Adipocyte (in vitro differentiated cells): ENCODE measurements at regions not wholly inside any gene's neighbourhood (a gene's known extent, or its start where the extent isn't known, plus 50 kb on each side); places are given as distances from the start of the nearest gene placed in this dataset.
A peak's percentile ranks its signal among the peaks of the same experiment; 100 is the strongest.
"Not testable (repeated sequence)": the region's sequence is repeated elsewhere in the genome, so short reads cannot be mapped to it uniquely, and the experiment has no call there.

Source experiments
- DNase-seq: peaks from one replicate; pipeline ENCODE4 v3.0.0-alpha.2; 2015; ENCODE audit warnings: low read depth
- H3K27me3 ChIP-seq: replicated peaks from 2 replicates; pipeline ENCODE4 v1.7.0; 2013; ENCODE audit warnings: mild to moderate bottlenecking, low read length, moderate library complexity; ENCODE audit not compliant: control insufficient read depth, insufficient read depth
- H3K36me3 ChIP-seq: 2 replicates; pipeline ENCODE4 v1.7.0; 2013; ENCODE audit warnings: low read length, mild to moderate bottlenecking, moderate library complexity; ENCODE audit not compliant: control insufficient read depth, insufficient read depth, severe bottlenecking
- H3K4me1 ChIP-seq: 2 replicates; pipeline ENCODE4 v1.7.0; 2013; ENCODE audit warnings: mild to moderate bottlenecking, low read length, moderate library complexity; ENCODE audit not compliant: control insufficient read depth, insufficient read depth
- H3K4me3 ChIP-seq: 2 replicates; pipeline ENCODE4 v1.7.0; 2013; ENCODE audit warnings: mild to moderate bottlenecking, low read length, moderate library complexity
- H3K9ac ChIP-seq: 2 replicates; pipeline ENCODE4 v1.7.0; 2013; ENCODE audit warnings: mild to moderate bottlenecking, low read length, moderate library complexity
- H3K9me3 ChIP-seq: 2 replicates; pipeline ENCODE4 v1.7.0; 2013; ENCODE audit warnings: mild to moderate bottlenecking, low read length, moderate library complexity; ENCODE audit not compliant: control insufficient read depth

- Histone ChIP-seq H3K9me3 (no peaks in the 10 kb centered on the region), H3K36me3 (no peaks in the 10 kb centered on the region), H3K4me1 (peaks cover 6% of the 10 kb centered on the region), H3K4me3 (no peak overlapping the region), H3K27me3 (no peaks in the 10 kb centered on the region), H3K9ac (no peak overlapping the region)
- DNase-seq, result no peak
Observed at GRCh38 chr6:88454658-88455057, 288.5 kb upstream of the CNR1 start.

- no peaks in the 10 kb centered on the region for H3K36me3 ChIP-seq
- H3K4me1 ChIP-seq, result peaks cover 6% of the 10 kb centered on the region
- H3K9ac ChIP-seq, result no peak overlapping the region
- no peaks in the 10 kb centered on the region for H3K9me3 ChIP-seq
- H3K4me3 ChIP-seq, result no peak overlapping the region
- DNase-seq, result peak; percentile 3
- no peaks in the 10 kb centered on the region for H3K27me3 ChIP-seq
Observed at GRCh38 chr6:88449770-88450169, 283.6 kb upstream of the CNR1 start.

GRCh38 chr6:88445188-88445965 lies 279.2 kb upstream of the CNR1 start:
- no peak overlapping the region for H3K9ac ChIP-seq
- peaks cover 3% of the 10 kb centered on the region for H3K4me1 ChIP-seq
- H3K9me3 ChIP-seq, result no peaks in the 10 kb centered on the region
- DNase-seq, result no peak
- no peak overlapping the region for H3K4me3 ChIP-seq
- no peaks in the 10 kb centered on the region for H3K27me3 ChIP-seq
- no peaks in the 10 kb centered on the region for H3K36me3 ChIP-seq

GRCh38 chr6:88443554-88443953 lies 277.4 kb upstream of the CNR1 start:
- Histone ChIP-seq H3K27me3 (no peaks in the 10 kb centered on the region), H3K36me3 (no peaks in the 10 kb centered on the region), H3K4me3 (no peak overlapping the region), H3K9me3 (no peaks in the 10 kb centered on the region), H3K4me1 (no peaks in the 10 kb centered on the region), H3K9ac (no peak overlapping the region)
- DNase-seq, result no peak

- no peak for DNase-seq
- no peaks in the 10 kb centered on the region for H3K27me3 ChIP-seq
- no peaks in the 10 kb centered on the region for H3K36me3 ChIP-seq
- H3K4me3 ChIP-seq, result no peak overlapping the region
- H3K4me1 ChIP-seq, result no peaks in the 10 kb centered on the region
- H3K9me3 ChIP-seq, result no peaks in the 10 kb centered on the region
- no peak overlapping the region for H3K9ac ChIP-seq
Observed at GRCh38 chr6:88442737-88443136, 276.6 kb upstream of the CNR1 start.

GRCh38 chr6:88441346-88441745 lies 275.2 kb upstream of the CNR1 start:
- Histone ChIP-seq H3K9me3 (no peaks in the 10 kb centered on the region), H3K36me3 (no peaks in the 10 kb centered on the region), H3K4me3 (no peak overlapping the region), H3K9ac (no peak overlapping the region), H3K27me3 (no peaks in the 10 kb centered on the region), H3K4me1 (no peaks in the 10 kb centered on the region)
- no peak for DNase-seq

- Histone ChIP-seq H3K27me3 (no peaks in the 10 kb centered on the region), H3K9ac (no peak overlapping the region), H3K9me3 (no peaks in the 10 kb centered on the region), H3K4me1 (no peaks in the 10 kb centered on the region), H3K36me3 (no peaks in the 10 kb centered on the region), H3K4me3 (no peak overlapping the region)
- DNase-seq, result no peak
Observed at GRCh38 chr6:88428068-88428467, 261.9 kb upstream of the CNR1 start.

GRCh38 chr6:88426005-88426404 lies 259.9 kb upstream of the CNR1 start:
- H3K9ac ChIP-seq, result no peak overlapping the region
- no peaks in the 10 kb centered on the region for H3K9me3 ChIP-seq
- DNase-seq, result no peak
- no peaks in the 10 kb centered on the region for H3K36me3 ChIP-seq
- no peaks in the 10 kb centered on the region for H3K4me1 ChIP-seq
- no peak overlapping the region for H3K4me3 ChIP-seq
- no peaks in the 10 kb centered on the region for H3K27me3 ChIP-seq

GRCh38 chr6:88422831-88423230 lies 256.7 kb upstream of the CNR1 start:
- no peaks in the 10 kb centered on the region for H3K36me3 ChIP-seq
- no peak overlapping the region for H3K9ac ChIP-seq
- no peak for DNase-seq
- no peaks in the 10 kb centered on the region for H3K27me3 ChIP-seq
- no peaks in the 10 kb centered on the region for H3K9me3 ChIP-seq
- H3K4me1 ChIP-seq, result no peaks in the 10 kb centered on the region
- no peak overlapping the region for H3K4me3 ChIP-seq

- not testable (repeated sequence) for H3K27me3 ChIP-seq, DNase-seq, H3K9me3 ChIP-seq, H3K36me3 ChIP-seq, H3K4me3 ChIP-seq, H3K4me1 ChIP-seq, H3K9ac ChIP-seq
Observed at GRCh38 chr6:88420967-88421488, 254.9 kb upstream of the CNR1 start.

- H3K4me3 ChIP-seq, H3K9ac ChIP-seq, H3K9me3 ChIP-seq, H3K27me3 ChIP-seq, DNase-seq, H3K4me1 ChIP-seq, H3K36me3 ChIP-seq: not testable (repeated sequence)
Observed at GRCh38 chr6:88418921-88419810, 253.0 kb upstream of the CNR1 start.
